ENCODE measurements at regions not wholly inside any gene's neighbourhood (a gene's known extent, or its start where the extent isn't known, plus 50 kb on each side); places are given as distances from the start of the nearest gene placed in this dataset.

- no peak for TF ChIP-seq EP300 (IDR thresholded peaks at IDR 0.05)
- TF ChIP-seq, protein P1, sequence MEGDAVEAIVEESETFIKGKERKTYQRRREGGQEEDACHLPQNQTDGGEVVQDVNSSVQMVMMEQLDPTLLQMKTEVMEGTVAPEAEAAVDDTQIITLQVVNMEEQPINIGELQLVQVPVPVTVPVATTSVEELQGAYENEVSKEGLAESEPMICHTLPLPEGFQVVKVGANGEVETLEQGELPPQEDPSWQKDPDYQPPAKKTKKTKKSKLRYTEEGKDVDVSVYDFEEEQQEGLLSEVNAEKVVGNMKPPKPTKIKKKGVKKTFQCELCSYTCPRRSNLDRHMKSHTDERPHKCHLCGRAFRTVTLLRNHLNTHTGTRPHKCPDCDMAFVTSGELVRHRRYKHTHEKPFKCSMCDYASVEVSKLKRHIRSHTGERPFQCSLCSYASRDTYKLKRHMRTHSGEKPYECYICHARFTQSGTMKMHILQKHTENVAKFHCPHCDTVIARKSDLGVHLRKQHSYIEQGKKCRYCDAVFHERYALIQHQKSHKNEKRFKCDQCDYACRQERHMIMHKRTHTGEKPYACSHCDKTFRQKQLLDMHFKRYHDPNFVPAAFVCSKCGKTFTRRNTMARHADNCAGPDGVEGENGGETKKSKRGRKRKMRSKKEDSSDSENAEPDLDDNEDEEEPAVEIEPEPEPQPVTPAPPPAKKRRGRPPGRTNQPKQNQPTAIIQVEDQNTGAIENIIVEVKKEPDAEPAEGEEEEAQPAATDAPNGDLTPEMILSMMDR (IDR thresholded peaks at IDR 0.05) = no peak
Observed at GRCh38 chr22:48212727-48213126, 1450.3 kb downstream of the TBC1D22A start.
